ENCODE measurements at regions not wholly inside any gene's neighbourhood (a gene's known extent, or its start where the extent isn't known, plus 50 kb on each side); places are given as distances from the start of the nearest gene placed in this dataset.
"Not testable (repeated sequence)": the region's sequence is repeated elsewhere in the genome, so short reads cannot be mapped to it uniquely, and the experiment has no call there.

GRCh38 chr1:200254602-200255001 is 155.2 kb downstream of the ZNF281 start:
- H3K9me3 ChIP-seq (ENCODE audit: control insufficient read depth in 4 of 4, low read length in 3 of 4); DNase-seq (ENCODE audit: low spot score); H3K9ac ChIP-seq (ENCODE audit: low read depth in 1 of 2, low read length in 2 of 2); H3K4me3 ChIP-seq (ENCODE audit: low read depth in 1 of 3, low read length in 3 of 3); H3K27ac ChIP-seq (ENCODE audit: low read depth in 1 of 2, low read length in 2 of 2); H3K27me3 ChIP-seq (ENCODE audit: control insufficient read depth in 4 of 4, insufficient read depth in 4 of 4, low read length in 3 of 4); H3K36me3 ChIP-seq (ENCODE audit: control insufficient read depth in 4 of 4, insufficient read depth in 3 of 4, low read depth in 1 of 4, low read length in 3 of 4): not testable (repeated sequence)
- peaks cover 0 to 13% (median 7%) of the 10 kb centered on the region in 4 donors for H3K4me1 ChIP-seq (ENCODE audit: control insufficient read depth in 4 of 4, insufficient read depth in 4 of 4, low read length in 3 of 4)
- WGBS: 65% methylated on average over 9 of the region's 9 CpGs
- peak in 1 of 2 donors; percentile 7 for TF ChIP-seq HNF4A (conservative IDR thresholded peaks at IDR 0.05)

DNA sequence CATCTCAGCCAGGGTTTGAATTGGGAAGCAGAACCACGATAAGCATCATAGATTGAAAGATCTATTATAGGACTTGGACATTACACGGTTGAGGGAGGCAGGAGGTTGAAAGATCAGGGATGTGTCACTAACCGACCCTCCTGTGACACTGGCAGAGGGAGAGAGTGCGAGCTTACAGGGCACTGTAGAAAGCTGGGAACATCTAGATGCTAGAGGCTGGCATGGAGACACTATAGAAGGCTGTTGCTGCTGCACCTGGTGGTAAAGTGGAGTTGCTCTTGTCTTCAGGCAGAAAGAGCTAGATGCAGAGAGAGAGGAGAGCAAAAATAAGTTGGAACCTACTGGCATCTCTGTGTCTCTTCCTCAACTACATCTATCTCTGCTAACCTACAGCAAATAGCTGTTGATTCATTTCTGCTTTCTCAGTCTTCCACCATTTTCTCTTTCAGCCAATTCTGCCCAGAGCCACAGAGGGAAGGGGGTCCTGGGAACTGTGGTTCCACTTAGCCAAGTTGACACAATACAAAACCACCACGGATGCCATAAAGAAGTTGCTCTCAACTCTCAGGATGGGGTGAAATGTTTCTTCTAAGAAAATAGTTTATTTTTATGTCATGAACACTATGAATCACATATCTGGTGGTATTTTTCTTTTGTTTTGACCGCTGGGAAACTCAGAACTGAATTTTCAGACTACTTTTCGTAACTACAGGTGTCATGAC is 155.9 kb downstream of the ZNF281 start:
- Histone ChIP-seq H3K9ac (ENCODE audit: low read depth in 1 of 2, low read length in 2 of 2) (no peak overlapping the region), H3K36me3 (ENCODE audit: control insufficient read depth in 4 of 4, insufficient read depth in 3 of 4, low read depth in 1 of 4, low read length in 3 of 4) (no peaks in the 10 kb centered on the region), H3K27ac (ENCODE audit: low read depth in 1 of 2, low read length in 2 of 2) (no peak overlapping the region), H3K4me1 (ENCODE audit: control insufficient read depth in 4 of 4, insufficient read depth in 4 of 4, low read length in 3 of 4) (peaks cover 0 to 13% (median 7%) of the 10 kb centered on the region in 4 donors), H3K27me3 (ENCODE audit: control insufficient read depth in 4 of 4, insufficient read depth in 4 of 4, low read length in 3 of 4) (no peaks in the 10 kb centered on the region), H3K4me3 (ENCODE audit: low read depth in 1 of 3, low read length in 3 of 3) (no peak overlapping the region), H3K9me3 (ENCODE audit: control insufficient read depth in 4 of 4, low read length in 3 of 4) (no peaks in the 10 kb centered on the region)
- TF ChIP-seq JUND (IDR thresholded peaks at IDR 0.05) (no peak), RAD21 (IDR thresholded peaks at IDR 0.05) (no peak), FOXA2 (IDR thresholded peaks at IDR 0.05) (no peak), SP1 (IDR thresholded peaks at IDR 0.05) (no peak), TAF1 (conservative IDR thresholded peaks at IDR 0.05) (no peak), HNF4G (IDR thresholded peaks at IDR 0.05) (no peak), GABPA (IDR thresholded peaks at IDR 0.05 in 1 of 2, conservative IDR thresholded peaks at IDR 0.05 in 1 of 2) (no peak), EGR1 (IDR thresholded peaks at IDR 0.05; ENCODE audit: low read depth in 2 of 2) (no peak), YY1 (IDR thresholded peaks at IDR 0.05) (no peak), HNF4A (conservative IDR thresholded peaks at IDR 0.05) (no peak), NR2F2 (IDR thresholded peaks at IDR 0.05) (no peak), ZBTB33 (IDR thresholded peaks at IDR 0.05) (no peak), RXRA (IDR thresholded peaks at IDR 0.05) (no peak)
- TF ChIP-seq, protein P1, sequence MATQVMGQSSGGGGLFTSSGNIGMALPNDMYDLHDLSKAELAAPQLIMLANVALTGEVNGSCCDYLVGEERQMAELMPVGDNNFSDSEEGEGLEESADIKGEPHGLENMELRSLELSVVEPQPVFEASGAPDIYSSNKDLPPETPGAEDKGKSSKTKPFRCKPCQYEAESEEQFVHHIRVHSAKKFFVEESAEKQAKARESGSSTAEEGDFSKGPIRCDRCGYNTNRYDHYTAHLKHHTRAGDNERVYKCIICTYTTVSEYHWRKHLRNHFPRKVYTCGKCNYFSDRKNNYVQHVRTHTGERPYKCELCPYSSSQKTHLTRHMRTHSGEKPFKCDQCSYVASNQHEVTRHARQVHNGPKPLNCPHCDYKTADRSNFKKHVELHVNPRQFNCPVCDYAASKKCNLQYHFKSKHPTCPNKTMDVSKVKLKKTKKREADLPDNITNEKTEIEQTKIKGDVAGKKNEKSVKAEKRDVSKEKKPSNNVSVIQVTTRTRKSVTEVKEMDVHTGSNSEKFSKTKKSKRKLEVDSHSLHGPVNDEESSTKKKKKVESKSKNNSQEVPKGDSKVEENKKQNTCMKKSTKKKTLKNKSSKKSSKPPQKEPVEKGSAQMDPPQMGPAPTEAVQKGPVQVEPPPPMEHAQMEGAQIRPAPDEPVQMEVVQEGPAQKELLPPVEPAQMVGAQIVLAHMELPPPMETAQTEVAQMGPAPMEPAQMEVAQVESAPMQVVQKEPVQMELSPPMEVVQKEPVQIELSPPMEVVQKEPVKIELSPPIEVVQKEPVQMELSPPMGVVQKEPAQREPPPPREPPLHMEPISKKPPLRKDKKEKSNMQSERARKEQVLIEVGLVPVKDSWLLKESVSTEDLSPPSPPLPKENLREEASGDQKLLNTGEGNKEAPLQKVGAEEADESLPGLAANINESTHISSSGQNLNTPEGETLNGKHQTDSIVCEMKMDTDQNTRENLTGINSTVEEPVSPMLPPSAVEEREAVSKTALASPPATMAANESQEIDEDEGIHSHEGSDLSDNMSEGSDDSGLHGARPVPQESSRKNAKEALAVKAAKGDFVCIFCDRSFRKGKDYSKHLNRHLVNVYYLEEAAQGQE (IDR thresholded peaks at IDR 0.05): no peak
- TF ChIP-seq, protein P2, sequence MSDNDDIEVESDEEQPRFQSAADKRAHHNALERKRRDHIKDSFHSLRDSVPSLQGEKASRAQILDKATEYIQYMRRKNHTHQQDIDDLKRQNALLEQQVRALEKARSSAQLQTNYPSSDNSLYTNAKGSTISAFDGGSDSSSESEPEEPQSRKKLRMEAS (IDR thresholded peaks at IDR 0.05): no peak
- TF ChIP-seq, protein P3, sequence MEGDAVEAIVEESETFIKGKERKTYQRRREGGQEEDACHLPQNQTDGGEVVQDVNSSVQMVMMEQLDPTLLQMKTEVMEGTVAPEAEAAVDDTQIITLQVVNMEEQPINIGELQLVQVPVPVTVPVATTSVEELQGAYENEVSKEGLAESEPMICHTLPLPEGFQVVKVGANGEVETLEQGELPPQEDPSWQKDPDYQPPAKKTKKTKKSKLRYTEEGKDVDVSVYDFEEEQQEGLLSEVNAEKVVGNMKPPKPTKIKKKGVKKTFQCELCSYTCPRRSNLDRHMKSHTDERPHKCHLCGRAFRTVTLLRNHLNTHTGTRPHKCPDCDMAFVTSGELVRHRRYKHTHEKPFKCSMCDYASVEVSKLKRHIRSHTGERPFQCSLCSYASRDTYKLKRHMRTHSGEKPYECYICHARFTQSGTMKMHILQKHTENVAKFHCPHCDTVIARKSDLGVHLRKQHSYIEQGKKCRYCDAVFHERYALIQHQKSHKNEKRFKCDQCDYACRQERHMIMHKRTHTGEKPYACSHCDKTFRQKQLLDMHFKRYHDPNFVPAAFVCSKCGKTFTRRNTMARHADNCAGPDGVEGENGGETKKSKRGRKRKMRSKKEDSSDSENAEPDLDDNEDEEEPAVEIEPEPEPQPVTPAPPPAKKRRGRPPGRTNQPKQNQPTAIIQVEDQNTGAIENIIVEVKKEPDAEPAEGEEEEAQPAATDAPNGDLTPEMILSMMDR (IDR thresholded peaks at IDR 0.05; ENCODE audit: low read depth, low read length, missing input control): no peak
- WGBS: 90% methylated on average over 7 of the region's 7 CpGs
- DNase-seq (ENCODE audit: low spot score): no peak

All from liver (tissue), 8 donors.